BE2C (cell line): ENCODE measurements at regions not wholly inside any gene's neighbourhood (a gene's known extent, or its start where the extent isn't known, plus 50 kb on each side); places are given as distances from the start of the nearest gene placed in this dataset.

Experiments used
- DNase-seq: peaks from one replicate; pipeline ENCODE4 v3.0.0-alpha.2; 2020
- H3K27me3 ChIP-seq: fragments of 250-450 bp; sonication (Bioruptor Pico); 2 replicates; pipeline ENCODE4 v1.5.1; 2020; ENCODE audit warnings: mild to moderate bottlenecking
- H3K36me3 ChIP-seq: fragments of 250-450 bp; sonication (Bioruptor Pico); 2 replicates; pipeline ENCODE4 v1.5.1; 2020; ENCODE audit warnings: mild to moderate bottlenecking
- H3K4me1 ChIP-seq: fragments of 250-450 bp; sonication (Bioruptor Pico); 2 replicates; pipeline ENCODE4 v1.5.1; 2020
- H3K4me3 ChIP-seq: 2 replicates; pipeline ENCODE4 v1.5.1; 2011; ENCODE audit warnings: low read depth, low read length
- H3K9me3 ChIP-seq: fragments of 250-450 bp; sonication (Bioruptor Pico); 2 replicates; pipeline ENCODE4 v1.5.1; 2020
- CTCF ChIP-seq: IDR thresholded peaks from 2 replicates; pipeline ENCODE4 v1.5.1; 2012; ENCODE audit warnings: mild to moderate bottlenecking, low read depth, low read length

GRCh38 chr17:69944406-69944805 lies 130.6 kb upstream of the KCNJ16 start:
- Histone ChIP-seq H3K27me3 (no peaks in the 10 kb centered on the region), H3K36me3 (no peaks in the 10 kb centered on the region), H3K4me3 (no peak overlapping the region), H3K9me3 (no peaks in the 10 kb centered on the region), H3K4me1 (no peaks in the 10 kb centered on the region)
- no peak for TF ChIP-seq CTCF
- DNase-seq = no peak

- DNase-seq = no peak
- H3K36me3 ChIP-seq = no peaks in the 10 kb centered on the region
- no peaks in the 10 kb centered on the region for H3K27me3 ChIP-seq
- no peaks in the 10 kb centered on the region for H3K4me1 ChIP-seq
- no peak overlapping the region for H3K4me3 ChIP-seq
- H3K9me3 ChIP-seq = no peaks in the 10 kb centered on the region
- no peak for TF ChIP-seq CTCF
Measured at GRCh38 chr17:69945698-69946185, 129.3 kb upstream of the KCNJ16 start.

GRCh38 chr17:69947027-69947759 lies 127.8 kb upstream of the KCNJ16 start:
- Histone ChIP-seq H3K9me3 (no peaks in the 10 kb centered on the region), H3K36me3 (no peaks in the 10 kb centered on the region), H3K4me1 (no peaks in the 10 kb centered on the region), H3K27me3 (no peaks in the 10 kb centered on the region), H3K4me3 (no peak overlapping the region)
- TF ChIP-seq CTCF = no peak
- DNase-seq = no peak

- Histone ChIP-seq H3K4me3 (no peak overlapping the region), H3K27me3 (no peaks in the 10 kb centered on the region), H3K4me1 (no peaks in the 10 kb centered on the region), H3K9me3 (no peaks in the 10 kb centered on the region), H3K36me3 (no peaks in the 10 kb centered on the region)
- no peak for DNase-seq
- TF ChIP-seq CTCF = no peak
Measured at GRCh38 chr17:69948406-69948805, 126.6 kb upstream of the KCNJ16 start.

GRCh38 chr17:69949496-69949895 lies 125.5 kb upstream of the KCNJ16 start:
- no peak overlapping the region for H3K4me3 ChIP-seq
- H3K9me3 ChIP-seq = no peaks in the 10 kb centered on the region
- no peaks in the 10 kb centered on the region for H3K27me3 ChIP-seq
- no peak for TF ChIP-seq CTCF
- no peak for DNase-seq
- no peaks in the 10 kb centered on the region for H3K4me1 ChIP-seq
- H3K36me3 ChIP-seq = no peaks in the 10 kb centered on the region

- Histone ChIP-seq H3K4me1 (no peaks in the 10 kb centered on the region), H3K9me3 (no peaks in the 10 kb centered on the region), H3K36me3 (no peaks in the 10 kb centered on the region), H3K27me3 (no peaks in the 10 kb centered on the region), H3K4me3 (no peak overlapping the region)
- no peak for TF ChIP-seq CTCF
- no peak for DNase-seq
Measured at GRCh38 chr17:69949973-69950695, 124.9 kb upstream of the KCNJ16 start.
